HepG2 (cell line): ENCODE measurements at regions not wholly inside any gene's neighbourhood (a gene's known extent, or its start where the extent isn't known, plus 50 kb on each side); places are given as distances from the start of the nearest gene placed in this dataset.

Experiments
- ATAC-seq: fragments of 200-7000 bp; cut with Tn5 transposase; 3 replicates; pipeline ENCODE4 v1.9.1; 2020; ENCODE audit warnings: mild to moderate bottlenecking, moderate library complexity
- BruUV-seq: library from RNA; stranded (reverse); fragments of 400-500 nt; replicated peaks from 2 replicates; lab custom pipeline; 2021; lab: Mats Ljungman, UMichigan
- CTCF ChIA-PET: fragments of 300-600 bp; formaldehyde crosslinking; extraction: SDS; loops from one replicate; lab custom pipeline; 2021; ENCODE audit warnings: low total read pairs, inconsistent platforms, low intra/inter-chr PET ratio; lab: Yijun Ruan, JAX
- POLR2A ChIA-PET: fragments of 350-600 bp; sonication (Branson Sonifier 250); formaldehyde crosslinking; loops from one replicate; lab custom pipeline; 2020; ENCODE audit warnings: antibody characterized with exemption, inconsistent platforms; lab: Yijun Ruan, JAX
- DNase-seq: peaks from one replicate; pipeline ENCODE4 v3.0.0-alpha.2; 2015; ENCODE audit warnings: low spot score
- FAIRE-seq: peaks from 3 replicates; lab custom pipeline; 2011; peaks lifted over from hg19 to GRCh38; lab: Jason Lieb, UNC
- H2AFZ ChIP-seq: one replicate; pipeline ENCODE4 v1.6.1; 2011; ENCODE audit warnings: low read length, inconsistent platforms
- H3K27ac ChIP-seq: fragments of 300-600 bp; 3 replicates; pipeline ENCODE4 v1.8.0; 2011; ENCODE audit warnings: mixed run types, mild to moderate bottlenecking, mixed read lengths, low read length, inconsistent platforms; ENCODE audit not compliant: insufficient read depth; ENCODE audit errors: extremely low read length
- H3K27me3 ChIP-seq, 2 experiments: fragments of 200-600 bp in 1 of 2; 2 replicates in 1 of 2; 3 replicates in 1 of 2; pipeline versions ENCODE4 v1.6.0 to v1.8.0; 2011; ENCODE audit warnings: low read length in 2 of 2, mild to moderate bottlenecking in 2 of 2, moderate library complexity in 2 of 2, inconsistent platforms in 1 of 2; ENCODE audit not compliant: insufficient read depth in 2 of 2, control insufficient read depth in 1 of 2
- H3K36me3 ChIP-seq, 2 experiments: fragments of 200-600 bp in 1 of 2; replicated peaks in 1 of 2; 2 replicates in 1 of 2; 3 replicates in 1 of 2; pipeline versions ENCODE4 v1.5.1 to v1.8.0; 2011; ENCODE audit warnings: low read length in 2 of 2, inconsistent platforms in 1 of 2; ENCODE audit not compliant: insufficient read depth in 2 of 2, control insufficient read depth in 1 of 2
- H3K4me1 ChIP-seq: 2 replicates; pipeline ENCODE4 v1.5.1; 2012; ENCODE audit warnings: low read length, inconsistent platforms; ENCODE audit not compliant: insufficient read depth
- H3K4me2 ChIP-seq: 2 replicates; pipeline ENCODE4 v1.6.0; 2011; ENCODE audit warnings: low read depth, low read length, inconsistent platforms
- H3K4me3 ChIP-seq, 3 experiments: fragments of 200-600 bp in 1 of 3; sonication (generic), shearing (Covaris generic) in 1 of 3; replicated peaks in 1 of 3; 2 replicates each; pipeline ENCODE4 v1.5.1; 2011 to 2016; ENCODE audit warnings: low read length in 3 of 3, inconsistent platforms in 2 of 3, low read depth in 2 of 3, mild to moderate bottlenecking in 2 of 3, control low read depth in 1 of 3, mixed read lengths in 1 of 3; ENCODE audit not compliant: insufficient read depth in 1 of 3
- H3K79me2 ChIP-seq: one replicate; pipeline ENCODE4 v1.6.1; 2011; ENCODE audit warnings: low read length, inconsistent platforms; ENCODE audit not compliant: insufficient read depth
- H3K9ac ChIP-seq: 2 replicates; pipeline ENCODE4 v1.6.0; 2011; ENCODE audit warnings: mild to moderate bottlenecking, low read depth, low read length, inconsistent platforms; ENCODE audit not compliant: insufficient read depth
- H3K9me3 ChIP-seq: 2 replicates; pipeline ENCODE4 v1.5.1; 2012; ENCODE audit warnings: mild to moderate bottlenecking, low read length
- H4K20me1 ChIP-seq: 2 replicates; pipeline ENCODE4 v1.6.0; 2011; ENCODE audit warnings: inconsistent platforms, mild to moderate bottlenecking, low read length, moderate library complexity; ENCODE audit not compliant: insufficient read depth
- ARHGAP35 ChIP-seq: sonication (generic); formaldehyde crosslinking; IDR thresholded peaks from 2 replicates; pipeline ENCODE4 v1.9.0; 2022; ENCODE audit warnings: mild to moderate bottlenecking, inconsistent platforms, moderate library complexity, missing genetic modification reagents, borderline replicate concordance
- ATF7-NPFF ChIP-seq: sonication (generic); formaldehyde crosslinking; IDR thresholded peaks from 2 replicates; pipeline ENCODE4 v1.8.1; 2023; ENCODE audit warnings: mild to moderate bottlenecking, low read depth, missing genetic modification reagents, moderate library complexity
- CERS6 ChIP-seq: sonication (generic); formaldehyde crosslinking; IDR thresholded peaks from 2 replicates; pipeline ENCODE4 v1.5.0; 2020; ENCODE audit warnings: missing genetic modification reagents
- CREBL2 ChIP-seq: sonication (generic); formaldehyde crosslinking; IDR thresholded peaks from 2 replicates; pipeline ENCODE4 v1.8.1; 2023; ENCODE audit warnings: missing genetic modification reagents, mild to moderate bottlenecking, borderline replicate concordance
- DMAP1 ChIP-seq: IDR thresholded peaks from 2 replicates; pipeline ENCODE4 v1.6.1; 2016
- FLYWCH1 ChIP-seq: sonication (generic); formaldehyde crosslinking; IDR thresholded peaks from 2 replicates; pipeline ENCODE4 v1.8.1; 2023; ENCODE audit warnings: mild to moderate bottlenecking, missing genetic modification reagents
- GABPA ChIP-seq, 2 experiments: IDR thresholded peaks; 2 replicates each; pipeline ENCODE4 v1.6.1; 2011 to 2016; ENCODE audit warnings: low read depth in 2 of 2, low read length in 1 of 2, missing biosample characterization in 1 of 2, missing genetic modification characterization in 1 of 2
- KDM1A ChIP-seq: IDR thresholded peaks from 2 replicates; pipeline ENCODE4 v1.6.1; 2016; ENCODE audit warnings: missing compliant biosample characterization
- MAZ ChIP-seq, 2 experiments: sonication (generic) in 1 of 2; formaldehyde crosslinking in 1 of 2; IDR thresholded peaks; 2 replicates each; pipeline versions ENCODE4 v1.5.0 to v1.6.1; 2012 to 2020; ENCODE audit warnings: low read depth in 2 of 2, mild to moderate bottlenecking in 2 of 2, borderline replicate concordance in 1 of 2, improper control_type of control experiment in 1 of 2, low read length in 1 of 2, missing genetic modification reagents in 1 of 2, moderate library complexity in 1 of 2
- MTF1 ChIP-seq: sonication (generic); formaldehyde crosslinking; IDR thresholded peaks from 2 replicates; pipeline ENCODE4 v1.5.0; 2020; ENCODE audit warnings: missing genetic modification reagents
- NKX3-1 ChIP-seq: sonication (generic); formaldehyde crosslinking; IDR thresholded peaks from 2 replicates; pipeline ENCODE4 v1.5.0; 2020; ENCODE audit warnings: missing genetic modification reagents
- RAD21 ChIP-seq: fragments of 450-650 bp; formaldehyde crosslinking; IDR thresholded peaks from 2 replicates; pipeline ENCODE4 v1.5.0; 2020; ENCODE audit warnings: mild to moderate bottlenecking
- THAP8 ChIP-seq: sonication (generic); formaldehyde crosslinking; IDR thresholded peaks from 2 replicates; pipeline ENCODE4 v1.5.1; 2020; ENCODE audit warnings: missing genetic modification reagents, mild to moderate bottlenecking, borderline replicate concordance
- ZNF562 ChIP-seq: sonication (generic); formaldehyde crosslinking; IDR thresholded peaks from 2 replicates; pipeline ENCODE4 v1.8.0; 2022; ENCODE audit warnings: missing genetic modification reagents, borderline replicate concordance
- in situ Hi-C: cut with HindIII; loops from 2 replicates; pipeline ENCODE4 v1.10.0; 2017; ENCODE audit warnings: low pct_unique_long_range_greater_than_20kb; ENCODE audit not compliant: extremely low pct_ligation_motif_present
- intact Hi-C: fragments of 100-400 bp; cut with micrococcal nuclease; formaldehyde crosslinking; loops from one replicate; pipeline ENCODE4 v1.10.0; 2022; ENCODE audit not compliant: unreplicated experiment
- TF ChIP-seq, protein P1 (sequence below): IDR thresholded peaks from 2 replicates; pipeline ENCODE4 v1.6.1; 2016; ENCODE audit warnings: low read depth, control low read depth
- TF ChIP-seq, protein P2 (sequence below): sonication (generic); formaldehyde crosslinking; IDR thresholded peaks from 2 replicates; pipeline ENCODE4 v1.4.0; 2020; ENCODE audit warnings: missing genetic modification reagents

DNA sequence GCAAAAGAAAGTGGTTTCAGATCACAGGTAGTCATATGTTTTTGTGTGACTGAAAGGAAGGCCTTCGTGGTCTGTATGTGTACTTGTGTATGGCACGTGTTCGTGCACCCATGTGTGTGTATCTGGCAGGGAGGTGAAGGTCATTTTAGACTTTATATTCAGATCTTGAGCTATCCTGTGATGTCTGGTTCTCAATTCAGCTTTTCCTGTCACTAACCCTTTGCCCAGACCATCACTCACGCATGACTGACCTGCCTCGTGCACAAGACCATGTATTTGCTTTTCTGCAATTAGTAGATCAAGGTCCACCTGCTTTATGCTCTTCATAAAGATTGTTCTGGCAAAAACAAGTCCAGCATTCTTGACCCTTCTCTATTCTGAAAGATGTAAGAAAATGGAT lies 139.7 kb upstream of the MAF start (continued):
- TF ChIP-seq CERS6 (CRISPR knock-in tag) (no peak), KDM1A (0 out of 2 replicates have a peak, but pooled peaks have one; percentile 13)
- TF ChIP-seq, protein P1, sequence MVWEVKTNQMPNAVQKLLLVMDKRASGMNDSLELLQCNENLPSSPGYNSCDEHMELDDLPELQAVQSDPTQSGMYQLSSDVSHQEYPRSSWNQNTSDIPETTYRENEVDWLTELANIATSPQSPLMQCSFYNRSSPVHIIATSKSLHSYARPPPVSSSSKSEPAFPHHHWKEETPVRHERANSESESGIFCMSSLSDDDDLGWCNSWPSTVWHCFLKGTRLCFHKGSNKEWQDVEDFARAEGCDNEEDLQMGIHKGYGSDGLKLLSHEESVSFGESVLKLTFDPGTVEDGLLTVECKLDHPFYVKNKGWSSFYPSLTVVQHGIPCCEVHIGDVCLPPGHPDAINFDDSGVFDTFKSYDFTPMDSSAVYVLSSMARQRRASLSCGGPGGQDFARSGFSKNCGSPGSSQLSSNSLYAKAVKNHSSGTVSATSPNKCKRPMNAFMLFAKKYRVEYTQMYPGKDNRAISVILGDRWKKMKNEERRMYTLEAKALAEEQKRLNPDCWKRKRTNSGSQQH (CRISPR knock-in tag) = no peak
- TF ChIP-seq, all 625 proteins: peak for 65

DNA sequence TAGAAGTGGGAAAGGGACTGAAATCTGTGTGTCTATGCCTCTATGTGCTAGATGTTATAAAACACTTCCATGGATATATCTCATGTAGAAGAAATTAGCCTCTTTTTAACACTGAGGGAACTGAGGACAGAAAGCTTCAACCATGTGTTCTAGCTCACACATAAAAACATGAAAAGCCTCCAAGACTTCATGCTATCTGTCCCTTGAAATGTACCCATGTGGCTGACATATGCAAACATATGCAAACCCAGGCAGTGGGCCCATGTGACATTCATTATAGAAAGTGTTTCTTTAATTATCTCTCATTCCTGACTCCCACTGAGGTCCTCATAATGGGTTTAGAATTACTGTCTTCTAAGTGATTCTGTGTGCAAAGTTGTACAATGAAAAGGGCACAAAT lies 134.7 kb upstream of the MAF start:
- Histone ChIP-seq H3K9me3 (peaks cover 6% of the 10 kb centered on the region; the same call in 1 of the 2 replicates), H3K27me3 (no peaks in the 10 kb centered on the region), H3K4me1 (peaks cover 7% of the 10 kb centered on the region), H3K79me2 (no peaks in the 10 kb centered on the region), H4K20me1 (no peaks in the 10 kb centered on the region), H2AFZ (no peak overlapping the region), H3K4me3 (no peak overlapping the region), H3K36me3 (no peaks in the 10 kb centered on the region), H3K27ac (no peak overlapping the region), H3K4me2 (no peak overlapping the region), H3K9ac (no peak overlapping the region)
- FAIRE-seq = no peak
- DNase-seq = no peak
- in situ Hi-C loops = no loop called here
- ChIA-PET POLR2A (no interaction called here), CTCF (no interaction called here)
- BruUV-seq = no TSS peak
- ATAC-seq = no peak
- intact Hi-C loops = no loop called here
- TF ChIP-seq ATF7-NPFF (CRISPR knock-in tag) (no peak), ARHGAP35 (CRISPR knock-in tag) (no peak), FLYWCH1 (no peak), RAD21 (CRISPR knock-in tag) (no peak), GABPA (IDR thresholded peaks at IDR 0.05; ENCODE audit: low read depth, low read length) (no peak), GABPA (CRISPR knock-in tag; IDR thresholded peaks at IDR 0.05; ENCODE audit: low read depth) (no peak), MTF1 (CRISPR knock-in tag) (no peak), DMAP1 (no peak), NKX3-1 (CRISPR knock-in tag) (no peak), THAP8 (CRISPR knock-in tag) (no peak), MAZ (IDR thresholded peaks at IDR 0.05; ENCODE audit: borderline replicate concordance, low read depth, low read length) (no peak), MAZ (CRISPR knock-in tag; IDR thresholded peaks at IDR 0.05; ENCODE audit: low read depth) (no peak), ZNF562 (CRISPR knock-in tag) (no peak), CREBL2 (CRISPR knock-in tag) (no peak)
- TF ChIP-seq, protein P2, sequence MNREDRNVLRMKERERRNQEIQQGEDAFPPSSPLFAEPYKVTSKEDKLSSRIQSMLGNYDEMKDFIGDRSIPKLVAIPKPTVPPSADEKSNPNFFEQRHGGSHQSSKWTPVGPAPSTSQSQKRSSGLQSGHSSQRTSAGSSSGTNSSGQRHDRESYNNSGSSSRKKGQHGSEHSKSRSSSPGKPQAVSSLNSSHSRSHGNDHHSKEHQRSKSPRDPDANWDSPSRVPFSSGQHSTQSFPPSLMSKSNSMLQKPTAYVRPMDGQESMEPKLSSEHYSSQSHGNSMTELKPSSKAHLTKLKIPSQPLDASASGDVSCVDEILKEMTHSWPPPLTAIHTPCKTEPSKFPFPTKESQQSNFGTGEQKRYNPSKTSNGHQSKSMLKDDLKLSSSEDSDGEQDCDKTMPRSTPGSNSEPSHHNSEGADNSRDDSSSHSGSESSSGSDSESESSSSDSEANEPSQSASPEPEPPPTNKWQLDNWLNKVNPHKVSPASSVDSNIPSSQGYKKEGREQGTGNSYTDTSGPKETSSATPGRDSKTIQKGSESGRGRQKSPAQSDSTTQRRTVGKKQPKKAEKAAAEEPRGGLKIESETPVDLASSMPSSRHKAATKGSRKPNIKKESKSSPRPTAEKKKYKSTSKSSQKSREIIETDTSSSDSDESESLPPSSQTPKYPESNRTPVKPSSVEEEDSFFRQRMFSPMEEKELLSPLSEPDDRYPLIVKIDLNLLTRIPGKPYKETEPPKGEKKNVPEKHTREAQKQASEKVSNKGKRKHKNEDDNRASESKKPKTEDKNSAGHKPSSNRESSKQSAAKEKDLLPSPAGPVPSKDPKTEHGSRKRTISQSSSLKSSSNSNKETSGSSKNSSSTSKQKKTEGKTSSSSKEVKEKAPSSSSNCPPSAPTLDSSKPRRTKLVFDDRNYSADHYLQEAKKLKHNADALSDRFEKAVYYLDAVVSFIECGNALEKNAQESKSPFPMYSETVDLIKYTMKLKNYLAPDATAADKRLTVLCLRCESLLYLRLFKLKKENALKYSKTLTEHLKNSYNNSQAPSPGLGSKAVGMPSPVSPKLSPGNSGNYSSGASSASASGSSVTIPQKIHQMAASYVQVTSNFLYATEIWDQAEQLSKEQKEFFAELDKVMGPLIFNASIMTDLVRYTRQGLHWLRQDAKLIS (CRISPR knock-in tag) = no peak
